HEK293 (cell line): ENCODE measurements at regions not wholly inside any gene's neighbourhood (a gene's known extent, or its start where the extent isn't known, plus 50 kb on each side); places are given as distances from the start of the nearest gene placed in this dataset.
"Not testable (repeated sequence)": the region's sequence is repeated elsewhere in the genome, so short reads cannot be mapped to it uniquely, and the experiment has no call there.

ENCODE experiments used
- KLF1 ChIP-seq: fragments of 450-650 bp; formaldehyde crosslinking; IDR thresholded peaks from 2 replicates; pipeline ENCODE4 v1.5.1; 2016; ENCODE audit warnings: missing biosample characterization, missing genetic modification characterization
- TCF7L2 ChIP-seq: IDR thresholded peaks from 2 replicates; pipeline ENCODE4 v1.6.1; 2011; ENCODE audit warnings: low read depth, mild to moderate bottlenecking, inconsistent platforms, low read length, moderate library complexity, borderline replicate concordance
- YY2 ChIP-seq: fragments of 450-650 bp; formaldehyde crosslinking; IDR thresholded peaks from 2 replicates; pipeline ENCODE4 v1.5.1; 2016; ENCODE audit warnings: missing biosample characterization, missing genetic modification characterization
- ZNF133 ChIP-seq: fragments of 450-650 bp; formaldehyde crosslinking; IDR thresholded peaks from 2 replicates; pipeline ENCODE4 v1.5.1; 2016; ENCODE audit warnings: missing biosample characterization, missing genetic modification characterization
- ZNF292 ChIP-seq: fragments of 450-650 bp; formaldehyde crosslinking; IDR thresholded peaks from 2 replicates; pipeline ENCODE4 v1.5.1; 2016; ENCODE audit warnings: low read depth, missing biosample characterization, missing genetic modification characterization, borderline replicate concordance
- ZNF311 ChIP-seq: fragments of 450-650 bp; formaldehyde crosslinking; IDR thresholded peaks from 2 replicates; pipeline ENCODE4 v1.5.1; 2017; ENCODE audit warnings: missing biosample characterization, missing genetic modification characterization, borderline replicate concordance
- ZNF394 ChIP-seq: fragments of 450-650 bp; formaldehyde crosslinking; IDR thresholded peaks from 2 replicates; pipeline ENCODE4 v1.5.1; 2016; ENCODE audit warnings: missing biosample characterization, missing genetic modification characterization, mild to moderate bottlenecking, moderate library complexity, borderline replicate concordance
- ZNF48 ChIP-seq: fragments of 450-650 bp; formaldehyde crosslinking; IDR thresholded peaks from 2 replicates; pipeline ENCODE4 v1.5.1; 2016; ENCODE audit warnings: missing biosample characterization, missing genetic modification characterization
- ZNF747 ChIP-seq: fragments of 450-650 bp; formaldehyde crosslinking; IDR thresholded peaks from 2 replicates; pipeline ENCODE4 v1.5.1; 2016; ENCODE audit warnings: missing biosample characterization, missing genetic modification characterization
- TF ChIP-seq, protein P1 (sequence below): fragments of 450-650 bp; formaldehyde crosslinking; IDR thresholded peaks from 2 replicates; pipeline ENCODE4 v1.5.1; 2016; ENCODE audit warnings: missing biosample characterization, missing genetic modification characterization
- TF ChIP-seq, protein P2 (sequence below): fragments of 450-650 bp; formaldehyde crosslinking; IDR thresholded peaks from 2 replicates; pipeline ENCODE4 v1.5.1; 2016; ENCODE audit warnings: missing biosample characterization, missing genetic modification characterization, borderline replicate concordance
- TF ChIP-seq, protein P3 (sequence below): fragments of 450-650 bp; formaldehyde crosslinking; IDR thresholded peaks from 2 replicates; pipeline ENCODE4 v1.5.1; 2016; ENCODE audit warnings: missing biosample characterization, missing genetic modification characterization
- TF ChIP-seq, protein P4 (sequence below): fragments of 450-650 bp; formaldehyde crosslinking; IDR thresholded peaks from 2 replicates; pipeline ENCODE4 v1.5.1; 2017; ENCODE audit warnings: missing biosample characterization, missing genetic modification characterization
- TF ChIP-seq, protein P5 (sequence below): fragments of 450-650 bp; formaldehyde crosslinking; IDR thresholded peaks from 2 replicates; pipeline ENCODE4 v1.5.1; 2016; ENCODE audit warnings: missing biosample characterization, missing genetic modification characterization

DNA sequence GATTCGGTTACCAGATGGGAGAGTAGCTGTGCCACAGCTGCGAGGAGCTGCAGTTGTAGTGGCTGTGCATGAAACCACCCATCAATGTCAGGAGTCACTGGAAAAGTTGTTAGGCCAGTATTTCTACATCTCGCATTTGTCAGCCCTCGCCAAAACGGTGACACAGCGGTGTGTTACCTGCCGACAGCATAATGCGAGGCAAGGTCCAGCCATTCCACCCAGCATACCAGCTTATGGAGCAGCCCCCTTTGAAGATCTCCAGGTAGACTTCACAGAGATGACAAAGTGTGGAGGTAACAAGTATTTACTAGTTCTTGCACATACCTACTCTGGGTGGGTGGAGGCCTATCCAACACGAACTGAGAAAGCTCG is 82.8 kb upstream of the TANC1 start:
- TF ChIP-seq ZNF747 (tag by site-specific recombination); ZNF292 (tag by site-specific recombination); ZNF311 (tag by site-specific recombination); YY2; ZNF133 (tag by site-specific recombination); ZNF394 (tag by site-specific recombination); KLF1; TCF7L2; ZNF48 (tag by site-specific recombination): not testable (repeated sequence)
- TF ChIP-seq, protein P1, sequence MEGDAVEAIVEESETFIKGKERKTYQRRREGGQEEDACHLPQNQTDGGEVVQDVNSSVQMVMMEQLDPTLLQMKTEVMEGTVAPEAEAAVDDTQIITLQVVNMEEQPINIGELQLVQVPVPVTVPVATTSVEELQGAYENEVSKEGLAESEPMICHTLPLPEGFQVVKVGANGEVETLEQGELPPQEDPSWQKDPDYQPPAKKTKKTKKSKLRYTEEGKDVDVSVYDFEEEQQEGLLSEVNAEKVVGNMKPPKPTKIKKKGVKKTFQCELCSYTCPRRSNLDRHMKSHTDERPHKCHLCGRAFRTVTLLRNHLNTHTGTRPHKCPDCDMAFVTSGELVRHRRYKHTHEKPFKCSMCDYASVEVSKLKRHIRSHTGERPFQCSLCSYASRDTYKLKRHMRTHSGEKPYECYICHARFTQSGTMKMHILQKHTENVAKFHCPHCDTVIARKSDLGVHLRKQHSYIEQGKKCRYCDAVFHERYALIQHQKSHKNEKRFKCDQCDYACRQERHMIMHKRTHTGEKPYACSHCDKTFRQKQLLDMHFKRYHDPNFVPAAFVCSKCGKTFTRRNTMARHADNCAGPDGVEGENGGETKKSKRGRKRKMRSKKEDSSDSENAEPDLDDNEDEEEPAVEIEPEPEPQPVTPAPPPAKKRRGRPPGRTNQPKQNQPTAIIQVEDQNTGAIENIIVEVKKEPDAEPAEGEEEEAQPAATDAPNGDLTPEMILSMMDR = not testable (repeated sequence)
- TF ChIP-seq, protein P2, sequence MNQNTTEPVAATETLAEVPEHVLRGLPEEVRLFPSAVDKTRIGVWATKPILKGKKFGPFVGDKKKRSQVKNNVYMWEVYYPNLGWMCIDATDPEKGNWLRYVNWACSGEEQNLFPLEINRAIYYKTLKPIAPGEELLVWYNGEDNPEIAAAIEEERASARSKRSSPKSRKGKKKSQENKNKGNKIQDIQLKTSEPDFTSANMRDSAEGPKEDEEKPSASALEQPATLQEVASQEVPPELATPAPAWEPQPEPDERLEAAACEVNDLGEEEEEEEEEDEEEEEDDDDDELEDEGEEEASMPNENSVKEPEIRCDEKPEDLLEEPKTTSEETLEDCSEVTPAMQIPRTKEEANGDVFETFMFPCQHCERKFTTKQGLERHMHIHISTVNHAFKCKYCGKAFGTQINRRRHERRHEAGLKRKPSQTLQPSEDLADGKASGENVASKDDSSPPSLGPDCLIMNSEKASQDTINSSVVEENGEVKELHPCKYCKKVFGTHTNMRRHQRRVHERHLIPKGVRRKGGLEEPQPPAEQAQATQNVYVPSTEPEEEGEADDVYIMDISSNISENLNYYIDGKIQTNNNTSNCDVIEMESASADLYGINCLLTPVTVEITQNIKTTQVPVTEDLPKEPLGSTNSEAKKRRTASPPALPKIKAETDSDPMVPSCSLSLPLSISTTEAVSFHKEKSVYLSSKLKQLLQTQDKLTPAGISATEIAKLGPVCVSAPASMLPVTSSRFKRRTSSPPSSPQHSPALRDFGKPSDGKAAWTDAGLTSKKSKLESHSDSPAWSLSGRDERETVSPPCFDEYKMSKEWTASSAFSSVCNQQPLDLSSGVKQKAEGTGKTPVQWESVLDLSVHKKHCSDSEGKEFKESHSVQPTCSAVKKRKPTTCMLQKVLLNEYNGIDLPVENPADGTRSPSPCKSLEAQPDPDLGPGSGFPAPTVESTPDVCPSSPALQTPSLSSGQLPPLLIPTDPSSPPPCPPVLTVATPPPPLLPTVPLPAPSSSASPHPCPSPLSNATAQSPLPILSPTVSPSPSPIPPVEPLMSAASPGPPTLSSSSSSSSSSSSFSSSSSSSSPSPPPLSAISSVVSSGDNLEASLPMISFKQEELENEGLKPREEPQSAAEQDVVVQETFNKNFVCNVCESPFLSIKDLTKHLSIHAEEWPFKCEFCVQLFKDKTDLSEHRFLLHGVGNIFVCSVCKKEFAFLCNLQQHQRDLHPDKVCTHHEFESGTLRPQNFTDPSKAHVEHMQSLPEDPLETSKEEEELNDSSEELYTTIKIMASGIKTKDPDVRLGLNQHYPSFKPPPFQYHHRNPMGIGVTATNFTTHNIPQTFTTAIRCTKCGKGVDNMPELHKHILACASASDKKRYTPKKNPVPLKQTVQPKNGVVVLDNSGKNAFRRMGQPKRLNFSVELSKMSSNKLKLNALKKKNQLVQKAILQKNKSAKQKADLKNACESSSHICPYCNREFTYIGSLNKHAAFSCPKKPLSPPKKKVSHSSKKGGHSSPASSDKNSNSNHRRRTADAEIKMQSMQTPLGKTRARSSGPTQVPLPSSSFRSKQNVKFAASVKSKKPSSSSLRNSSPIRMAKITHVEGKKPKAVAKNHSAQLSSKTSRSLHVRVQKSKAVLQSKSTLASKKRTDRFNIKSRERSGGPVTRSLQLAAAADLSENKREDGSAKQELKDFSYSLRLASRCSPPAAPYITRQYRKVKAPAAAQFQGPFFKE (tag by site-specific recombination) = not testable (repeated sequence)
- TF ChIP-seq, protein P3, sequence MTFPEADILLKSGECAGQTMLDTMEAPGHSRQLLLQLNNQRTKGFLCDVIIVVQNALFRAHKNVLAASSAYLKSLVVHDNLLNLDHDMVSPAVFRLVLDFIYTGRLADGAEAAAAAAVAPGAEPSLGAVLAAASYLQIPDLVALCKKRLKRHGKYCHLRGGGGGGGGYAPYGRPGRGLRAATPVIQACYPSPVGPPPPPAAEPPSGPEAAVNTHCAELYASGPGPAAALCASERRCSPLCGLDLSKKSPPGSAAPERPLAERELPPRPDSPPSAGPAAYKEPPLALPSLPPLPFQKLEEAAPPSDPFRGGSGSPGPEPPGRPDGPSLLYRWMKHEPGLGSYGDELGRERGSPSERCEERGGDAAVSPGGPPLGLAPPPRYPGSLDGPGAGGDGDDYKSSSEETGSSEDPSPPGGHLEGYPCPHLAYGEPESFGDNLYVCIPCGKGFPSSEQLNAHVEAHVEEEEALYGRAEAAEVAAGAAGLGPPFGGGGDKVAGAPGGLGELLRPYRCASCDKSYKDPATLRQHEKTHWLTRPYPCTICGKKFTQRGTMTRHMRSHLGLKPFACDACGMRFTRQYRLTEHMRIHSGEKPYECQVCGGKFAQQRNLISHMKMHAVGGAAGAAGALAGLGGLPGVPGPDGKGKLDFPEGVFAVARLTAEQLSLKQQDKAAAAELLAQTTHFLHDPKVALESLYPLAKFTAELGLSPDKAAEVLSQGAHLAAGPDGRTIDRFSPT = not testable (repeated sequence)
- TF ChIP-seq, protein P4, sequence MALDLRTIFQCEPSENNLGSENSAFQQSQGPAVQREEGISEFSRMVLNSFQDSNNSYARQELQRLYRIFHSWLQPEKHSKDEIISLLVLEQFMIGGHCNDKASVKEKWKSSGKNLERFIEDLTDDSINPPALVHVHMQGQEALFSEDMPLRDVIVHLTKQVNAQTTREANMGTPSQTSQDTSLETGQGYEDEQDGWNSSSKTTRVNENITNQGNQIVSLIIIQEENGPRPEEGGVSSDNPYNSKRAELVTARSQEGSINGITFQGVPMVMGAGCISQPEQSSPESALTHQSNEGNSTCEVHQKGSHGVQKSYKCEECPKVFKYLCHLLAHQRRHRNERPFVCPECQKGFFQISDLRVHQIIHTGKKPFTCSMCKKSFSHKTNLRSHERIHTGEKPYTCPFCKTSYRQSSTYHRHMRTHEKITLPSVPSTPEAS (tag by site-specific recombination) = not testable (repeated sequence)
- TF ChIP-seq, protein P5, sequence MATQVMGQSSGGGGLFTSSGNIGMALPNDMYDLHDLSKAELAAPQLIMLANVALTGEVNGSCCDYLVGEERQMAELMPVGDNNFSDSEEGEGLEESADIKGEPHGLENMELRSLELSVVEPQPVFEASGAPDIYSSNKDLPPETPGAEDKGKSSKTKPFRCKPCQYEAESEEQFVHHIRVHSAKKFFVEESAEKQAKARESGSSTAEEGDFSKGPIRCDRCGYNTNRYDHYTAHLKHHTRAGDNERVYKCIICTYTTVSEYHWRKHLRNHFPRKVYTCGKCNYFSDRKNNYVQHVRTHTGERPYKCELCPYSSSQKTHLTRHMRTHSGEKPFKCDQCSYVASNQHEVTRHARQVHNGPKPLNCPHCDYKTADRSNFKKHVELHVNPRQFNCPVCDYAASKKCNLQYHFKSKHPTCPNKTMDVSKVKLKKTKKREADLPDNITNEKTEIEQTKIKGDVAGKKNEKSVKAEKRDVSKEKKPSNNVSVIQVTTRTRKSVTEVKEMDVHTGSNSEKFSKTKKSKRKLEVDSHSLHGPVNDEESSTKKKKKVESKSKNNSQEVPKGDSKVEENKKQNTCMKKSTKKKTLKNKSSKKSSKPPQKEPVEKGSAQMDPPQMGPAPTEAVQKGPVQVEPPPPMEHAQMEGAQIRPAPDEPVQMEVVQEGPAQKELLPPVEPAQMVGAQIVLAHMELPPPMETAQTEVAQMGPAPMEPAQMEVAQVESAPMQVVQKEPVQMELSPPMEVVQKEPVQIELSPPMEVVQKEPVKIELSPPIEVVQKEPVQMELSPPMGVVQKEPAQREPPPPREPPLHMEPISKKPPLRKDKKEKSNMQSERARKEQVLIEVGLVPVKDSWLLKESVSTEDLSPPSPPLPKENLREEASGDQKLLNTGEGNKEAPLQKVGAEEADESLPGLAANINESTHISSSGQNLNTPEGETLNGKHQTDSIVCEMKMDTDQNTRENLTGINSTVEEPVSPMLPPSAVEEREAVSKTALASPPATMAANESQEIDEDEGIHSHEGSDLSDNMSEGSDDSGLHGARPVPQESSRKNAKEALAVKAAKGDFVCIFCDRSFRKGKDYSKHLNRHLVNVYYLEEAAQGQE (tag by site-specific recombination) = not testable (repeated sequence)
